ENCODE measurements at regions not wholly inside any gene's neighbourhood (a gene's known extent, or its start where the extent isn't known, plus 50 kb on each side); places are given as distances from the start of the nearest gene placed in this dataset.
"Not testable (repeated sequence)": the region's sequence is repeated elsewhere in the genome, so short reads cannot be mapped to it uniquely, and the experiment has no call there.

- not testable (repeated sequence) for DNase-seq
Observed at GRCh38 chr11:3437441-3437840, 58.5 kb upstream of the ZNF195 start.

GRCh38 chr11:3434976-3435375 lies 56.0 kb upstream of the ZNF195 start:
- no peak for DNase-seq

GRCh38 chr11:3429191-3429590 lies 50.2 kb upstream of the ZNF195 start:
- DNase-seq: not testable (repeated sequence)

All from midbrain (tissue), 1 donor.